ENCODE measurements at regions not wholly inside any gene's neighbourhood (a gene's known extent, or its start where the extent isn't known, plus 50 kb on each side); places are given as distances from the start of the nearest gene placed in this dataset.
"Not testable (repeated sequence)": the region's sequence is repeated elsewhere in the genome, so short reads cannot be mapped to it uniquely, and the experiment has no call there.

DNA sequence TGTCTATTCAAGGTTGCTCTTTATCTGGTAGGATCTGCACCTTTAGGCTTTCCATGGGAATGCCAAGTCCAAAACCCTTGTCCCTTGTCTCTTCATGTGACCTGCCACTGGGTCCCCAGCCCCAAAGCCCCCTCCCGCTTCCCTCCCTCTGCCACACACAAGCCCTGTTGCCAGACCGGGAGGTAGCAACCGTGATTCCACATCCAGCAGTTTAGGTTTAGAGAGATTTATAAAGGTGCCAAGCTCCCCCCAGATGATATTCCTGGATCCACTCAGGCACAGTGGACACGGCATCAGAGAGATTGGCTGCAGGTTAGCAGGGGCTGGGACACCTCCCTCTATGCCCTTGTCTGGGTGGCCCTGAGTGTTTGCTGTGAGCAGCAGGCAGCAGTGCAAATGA lies 504.7 kb downstream of the CCDC171 start:
- DNase-seq: no peak

DNA sequence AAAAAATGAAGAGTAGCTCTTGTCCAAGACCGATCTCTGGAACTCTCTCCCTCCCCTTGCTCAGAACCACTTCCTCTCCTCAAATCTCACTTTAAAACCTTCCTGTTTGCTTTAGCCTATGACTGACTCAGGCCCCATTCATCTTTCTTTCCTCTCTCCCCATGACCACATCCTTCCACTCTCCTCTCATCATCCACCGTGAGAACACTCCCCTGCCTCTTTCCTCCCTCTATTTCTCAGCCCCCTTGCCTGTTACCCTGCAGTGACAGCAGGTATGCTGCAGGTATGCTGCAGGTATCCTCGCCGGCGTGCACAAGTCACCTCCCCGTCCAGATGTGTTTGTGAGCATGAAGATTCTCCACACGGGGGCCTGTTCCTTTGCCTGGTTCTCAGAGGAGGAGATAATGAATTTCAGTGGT lies 505.3 kb downstream of the CCDC171 start:
- DNase-seq: no peak

- no peak for DNase-seq
These were observed 507.7 kb downstream of the CCDC171 start for GRCh38 chr9:16060436-16061129.

- DNase-seq: no peak
These were observed 509.8 kb downstream of the CCDC171 start for GRCh38 chr9:16062542-16063240.

DNA sequence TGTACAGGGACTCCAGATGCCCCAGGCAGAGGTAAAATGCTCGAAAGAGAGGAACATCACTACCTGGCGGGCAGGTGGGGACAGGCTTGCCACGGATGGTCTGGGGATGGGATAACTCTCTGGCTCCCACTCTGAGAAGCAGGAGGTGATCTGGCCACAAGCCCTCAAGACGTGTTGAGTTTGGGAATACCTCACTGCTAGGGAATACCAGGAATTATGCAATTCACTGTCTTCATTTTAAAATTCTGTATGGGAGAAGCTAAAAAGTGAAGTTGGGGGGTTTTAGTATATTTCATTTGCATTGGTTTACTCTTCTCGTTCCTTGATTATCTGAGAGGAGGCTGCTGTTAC lies 510.4 kb downstream of the CCDC171 start:
- DNase-seq: no peak

GRCh38 chr9:16064771-16065170 lies 511.9 kb downstream of the CCDC171 start:
- no peak for DNase-seq

- not testable (repeated sequence) for DNase-seq
These were observed 513.4 kb downstream of the CCDC171 start for GRCh38 chr9:16066201-16066600.

- no peak for DNase-seq
These were observed 515.6 kb downstream of the CCDC171 start for GRCh38 chr9:16068476-16068875.

GRCh38 chr9:16069249-16069648 lies 516.4 kb downstream of the CCDC171 start:
- no peak for DNase-seq

- no peak for DNase-seq
These were observed 517.0 kb downstream of the CCDC171 start for GRCh38 chr9:16069671-16070454.

DNA sequence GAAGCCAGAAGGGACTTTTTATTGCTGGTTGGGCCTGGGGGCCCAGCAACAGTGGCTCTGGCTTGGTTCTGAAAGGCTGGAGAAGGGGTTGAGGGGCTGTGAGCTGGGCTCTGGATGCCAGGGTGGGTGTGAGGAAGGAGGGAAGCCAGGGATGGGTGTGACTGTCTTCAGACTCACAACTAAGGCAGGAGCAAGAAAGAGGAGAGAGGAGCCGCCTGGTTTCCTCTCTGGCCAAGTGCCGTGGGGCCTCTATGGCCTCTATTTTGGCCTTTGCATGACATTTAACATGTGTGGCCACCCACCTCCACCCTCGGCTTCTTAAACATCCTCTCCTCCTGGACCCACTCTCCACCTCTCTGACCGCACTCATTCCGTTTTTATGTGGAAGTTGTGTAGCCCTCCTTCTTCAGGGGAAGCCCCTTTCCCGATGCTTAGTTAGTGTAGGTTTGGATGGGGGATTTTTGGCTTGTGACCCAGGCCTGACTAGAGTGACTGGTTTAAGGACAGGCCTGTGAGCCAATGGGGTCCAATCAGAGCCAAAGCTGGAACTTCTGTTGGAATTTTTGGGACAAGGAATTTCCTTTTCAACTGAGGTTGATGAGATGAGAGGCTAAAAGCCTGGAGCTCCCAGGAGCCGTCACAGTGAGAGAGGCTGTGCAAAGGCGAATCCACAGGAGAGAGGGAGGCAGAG lies 517.8 kb downstream of the CCDC171 start:
- DNase-seq: no peak

DNA sequence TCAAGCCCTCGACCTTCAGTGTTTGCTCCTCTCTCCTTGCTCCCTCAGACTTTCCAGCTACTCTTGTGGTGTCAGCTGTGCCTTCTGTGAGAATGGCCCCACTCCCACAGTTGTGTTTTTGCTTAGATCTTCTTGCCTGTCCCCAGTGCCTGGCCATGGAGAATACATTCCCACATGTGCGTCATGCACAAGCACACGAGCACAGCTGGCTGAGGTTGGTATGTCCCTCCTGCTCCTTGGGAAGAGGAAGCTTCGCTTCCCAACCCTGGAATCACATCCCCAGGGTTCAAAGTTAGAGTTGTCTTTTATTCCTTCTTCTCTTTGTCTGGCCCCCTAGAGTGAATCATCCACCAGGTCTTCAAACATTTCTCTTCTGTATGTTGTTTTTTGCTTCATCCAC lies 518.6 kb downstream of the CCDC171 start:
- DNase-seq: no peak

GRCh38 chr9:16074963-16075362 lies 522.1 kb downstream of the CCDC171 start:
- peak in 1 of 2 donors; percentile 14 for DNase-seq

DNA sequence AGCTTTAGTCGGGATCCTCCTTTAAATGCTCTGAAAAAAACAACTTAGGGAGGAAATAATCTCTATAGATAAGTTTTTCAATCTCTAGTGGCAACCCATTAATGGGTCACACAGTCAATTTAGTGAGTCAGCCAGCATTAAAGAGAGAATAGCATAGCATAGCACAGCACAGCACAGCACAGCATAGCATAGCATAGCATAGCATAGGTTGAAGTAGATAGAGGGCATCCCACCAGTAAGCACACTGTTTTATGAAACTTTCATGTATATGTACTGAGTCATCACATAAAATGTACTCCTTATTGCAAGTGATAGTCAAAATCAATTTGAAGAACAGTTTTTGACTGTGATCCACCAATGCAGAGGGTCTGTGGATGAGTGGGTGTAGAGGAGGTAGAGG lies 522.9 kb downstream of the CCDC171 start:
- DNase-seq: no peak

DNA sequence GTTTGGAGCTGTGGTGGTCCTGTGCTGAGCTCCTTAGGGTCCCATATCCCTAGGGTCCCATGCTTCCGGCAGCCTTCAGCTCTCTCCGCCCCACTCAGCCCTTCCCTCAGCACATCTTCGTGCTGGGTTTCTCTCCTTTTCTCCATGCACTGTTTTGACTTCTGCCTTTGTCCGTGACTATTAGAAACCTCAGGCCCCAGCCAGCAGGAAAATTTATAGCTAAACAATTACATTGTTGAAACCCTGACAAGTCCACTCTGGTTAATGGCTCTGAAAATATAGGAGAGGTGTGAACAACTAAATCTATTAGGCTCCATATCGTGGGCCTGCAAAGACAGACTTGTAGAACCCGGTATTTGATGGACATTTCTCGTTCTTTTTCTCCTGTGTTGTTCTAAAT lies 523.7 kb downstream of the CCDC171 start:
- DNase-seq: no peak

GRCh38 chr9:16082796-16083195 lies 530.0 kb downstream of the CCDC171 start:
- DNase-seq: no peak

- no peak for DNase-seq
These were observed 532.4 kb downstream of the CCDC171 start for GRCh38 chr9:16085167-16085726.

GRCh38 chr9:16090907-16091629 lies 538.2 kb downstream of the CCDC171 start:
- DNase-seq: no peak

DNA sequence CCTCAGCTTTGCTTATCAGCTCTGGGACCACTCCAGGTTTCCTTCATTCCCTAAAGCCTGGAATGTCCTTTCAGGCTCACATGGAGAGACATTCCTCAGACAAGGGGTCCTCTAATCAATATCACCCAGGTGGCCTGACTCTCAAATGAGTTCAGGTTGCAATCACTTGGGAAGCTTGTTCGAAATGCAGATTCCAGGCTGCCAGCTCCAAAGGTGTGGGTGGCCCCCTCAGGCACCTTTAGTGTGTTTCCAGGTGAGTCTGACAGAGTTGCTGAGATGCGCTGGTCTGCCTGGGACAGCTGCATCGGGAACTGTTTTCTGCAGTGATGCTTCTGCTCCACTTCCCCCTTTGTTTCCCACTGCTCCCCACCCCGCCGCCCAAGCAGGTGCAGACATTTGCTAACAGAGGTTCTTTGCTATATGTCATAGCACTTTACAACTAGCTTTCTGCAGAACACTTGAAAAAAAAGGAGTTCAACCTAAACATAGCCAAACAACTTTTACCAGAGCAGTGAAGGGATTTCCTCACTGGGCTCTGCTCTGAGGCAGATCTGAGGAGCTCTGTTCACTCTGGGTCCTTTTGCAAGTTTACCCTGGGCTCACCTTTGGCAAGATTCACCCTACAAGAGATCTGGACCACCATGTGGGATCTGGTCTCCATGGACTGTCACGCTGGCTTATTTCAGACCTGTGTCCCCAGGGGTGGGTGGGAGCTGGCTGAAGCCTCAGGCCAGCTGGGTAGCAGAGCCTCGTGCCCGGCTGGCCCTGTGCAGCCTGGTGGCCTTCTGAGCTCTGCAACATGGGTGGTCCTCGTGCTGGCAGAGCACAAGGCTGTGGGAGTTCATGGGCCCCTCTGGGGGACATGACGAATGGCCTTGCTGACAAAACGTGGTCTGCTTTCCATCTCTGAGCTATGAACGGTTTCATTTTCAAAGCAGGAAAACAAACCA lies 539.6 kb downstream of the CCDC171 start:
- no peak for DNase-seq

DNA sequence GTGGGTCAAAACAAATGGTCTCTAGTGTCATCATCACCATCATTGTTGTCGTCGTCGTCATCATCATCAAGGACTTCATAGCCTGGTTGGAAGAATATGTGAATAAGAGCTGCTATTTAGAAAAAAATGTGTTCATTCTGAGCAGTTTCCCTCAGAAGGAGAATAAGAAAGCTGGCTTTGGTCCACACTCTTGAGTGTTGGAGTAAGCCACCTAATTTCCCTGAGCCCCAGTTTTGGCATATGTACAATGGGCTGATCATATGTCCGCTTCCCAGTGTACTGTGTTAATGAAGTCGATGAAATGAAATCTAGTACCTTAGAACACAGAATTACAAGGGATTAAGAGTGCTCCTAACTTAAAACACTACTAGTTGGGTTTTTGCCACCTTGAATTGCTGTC lies 545.5 kb downstream of the CCDC171 start:
- no peak for DNase-seq

All from inflammatory macrophage (primary cell).